ENCODE measurements at regions not wholly inside any gene's neighbourhood (a gene's known extent, or its start where the extent isn't known, plus 50 kb on each side); places are given as distances from the start of the nearest gene placed in this dataset.

GRCh38 chr4:177185151-177185550 is 124.5 kb upstream of the NEIL3 start:
- Mint-ChIP-seq H3K36me3 (ENCODE audit: low read depth) (no peaks in the 10 kb centered on the region), H3K4me1 (no peaks in the 10 kb centered on the region)

GRCh38 chr4:177185579-177185978 is 124.1 kb upstream of the NEIL3 start:
- no peak for TF ChIP-seq CTCF (conservative IDR thresholded peaks at IDR 0.05)
- H3K36me3 Mint-ChIP-seq (ENCODE audit: low read depth): no peaks in the 10 kb centered on the region
- H3K9me3 Mint-ChIP-seq: peaks cover 3% of the 10 kb centered on the region
- no peak overlapping the region for H3K4me3 Mint-ChIP-seq
- DNase-seq (ENCODE audit: low read depth, low spot score): no peak
- no peaks in the 10 kb centered on the region for H3K4me1 Mint-ChIP-seq
- no peaks in the 10 kb centered on the region for H3K27me3 Mint-ChIP-seq (ENCODE audit: low read depth)
- no peak overlapping the region for H3K27ac Mint-ChIP-seq (ENCODE audit: unreplicated experiment)

More at GRCh38 chr4:177185151-177185550, 124.5 kb upstream of the NEIL3 start:
- no peak for TF ChIP-seq CTCF (conservative IDR thresholded peaks at IDR 0.05)
- DNase-seq (ENCODE audit: low read depth, low spot score): no peak
- no peak overlapping the region for H3K27ac Mint-ChIP-seq (ENCODE audit: unreplicated experiment)
- no peaks in the 10 kb centered on the region for H3K27me3 Mint-ChIP-seq (ENCODE audit: low read depth)
- H3K4me3 Mint-ChIP-seq: no peak overlapping the region
- H3K9me3 Mint-ChIP-seq: peaks cover 3% of the 10 kb centered on the region

GRCh38 chr4:177187371-177187770 is 122.3 kb upstream of the NEIL3 start:
- Mint-ChIP-seq H3K27me3 (ENCODE audit: low read depth) (no peaks in the 10 kb centered on the region), H3K27ac (ENCODE audit: unreplicated experiment) (no peak overlapping the region), H3K36me3 (ENCODE audit: low read depth) (no peaks in the 10 kb centered on the region), H3K4me1 (peaks cover 6% of the 10 kb centered on the region), H3K4me3 (no peak overlapping the region), H3K9me3 (no peaks in the 10 kb centered on the region)
- no peak for DNase-seq (ENCODE audit: low read depth, low spot score)
- no peak for TF ChIP-seq CTCF (conservative IDR thresholded peaks at IDR 0.05)

GRCh38 chr4:177190995-177191580 is 118.6 kb upstream of the NEIL3 start:
- Mint-ChIP-seq H3K27ac (ENCODE audit: unreplicated experiment) (no peak overlapping the region), H3K27me3 (ENCODE audit: low read depth) (no peaks in the 10 kb centered on the region), H3K4me3 (no peak overlapping the region)

DNA sequence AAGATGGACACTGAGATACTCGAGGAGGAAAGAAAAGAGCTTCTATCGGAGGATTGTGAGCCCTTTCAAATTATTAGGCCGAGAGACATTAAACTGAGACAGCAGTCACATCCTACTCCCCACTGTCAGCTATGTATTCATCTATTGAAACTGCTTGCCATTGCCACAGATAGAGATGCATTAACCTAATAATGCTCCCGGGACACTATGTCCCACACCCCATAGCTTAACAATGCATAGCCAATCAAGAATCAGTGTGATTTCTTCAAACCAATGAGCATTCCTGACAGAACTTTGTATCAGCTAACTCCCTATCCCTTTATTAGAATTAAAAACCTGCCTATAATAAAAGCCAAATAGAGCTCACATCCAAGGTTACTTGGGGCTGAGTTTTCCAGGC is 118.1 kb upstream of the NEIL3 start:
- Mint-ChIP-seq H3K27me3 (ENCODE audit: low read depth) (no peaks in the 10 kb centered on the region), H3K4me1 (peaks cover 6% of the 10 kb centered on the region), H3K9me3 (no peaks in the 10 kb centered on the region), H3K27ac (ENCODE audit: unreplicated experiment) (no peak overlapping the region), H3K36me3 (ENCODE audit: low read depth) (no peaks in the 10 kb centered on the region), H3K4me3 (no peak overlapping the region)
- no peak for TF ChIP-seq CTCF (conservative IDR thresholded peaks at IDR 0.05)
- no peak for DNase-seq (ENCODE audit: low read depth, low spot score)

More at GRCh38 chr4:177190995-177191580, 118.6 kb upstream of the NEIL3 start:
- peaks cover 6% of the 10 kb centered on the region for H3K4me1 Mint-ChIP-seq
- DNase-seq (ENCODE audit: low read depth, low spot score): no peak
- TF ChIP-seq CTCF (conservative IDR thresholded peaks at IDR 0.05): no peak
- H3K9me3 Mint-ChIP-seq: no peaks in the 10 kb centered on the region
- H3K36me3 Mint-ChIP-seq (ENCODE audit: low read depth): no peaks in the 10 kb centered on the region
